ENCODE measurements at regions not wholly inside any gene's neighbourhood (a gene's known extent, or its start where the extent isn't known, plus 50 kb on each side); places are given as distances from the start of the nearest gene placed in this dataset.
"Not testable (repeated sequence)": the region's sequence is repeated elsewhere in the genome, so short reads cannot be mapped to it uniquely, and the experiment has no call there.

GRCh38 chr6:168242111-168242939 is 77.3 kb downstream of the DACT2 start:
- no peak for ATAC-seq
- Histone ChIP-seq H3K27me3 (ENCODE audit: insufficient read depth in 3 of 3, low read length in 2 of 3) (peaks cover 0 to 2% (median 0%) of the 10 kb centered on the region in 3 donors), H3K36me3 (ENCODE audit: insufficient read depth in 1 of 2, low read depth in 1 of 2) (no peaks in the 10 kb centered on the region), H3K4me3 (no peak overlapping the region), H3K9me3 (no peaks in the 10 kb centered on the region), H3K27ac (no peak overlapping the region), H3K4me1 (no peaks in the 10 kb centered on the region)
- DNase-seq = no peak
- intact Hi-C loops (cut with DNase I) = no loop called here
- WGBS, 3 donors = 86 to 95% (median 92%) methylated on average over 9 of the region's 9 CpGs
- no peak for TF ChIP-seq CTCF (IDR thresholded peaks at IDR 0.05)

- no peak for ATAC-seq
- no peak for DNase-seq
- no peak for TF ChIP-seq CTCF (IDR thresholded peaks at IDR 0.05)
- Histone ChIP-seq H3K27me3 (ENCODE audit: insufficient read depth in 3 of 3, low read length in 2 of 3) (peaks cover 0 to 2% (median 0%) of the 10 kb centered on the region in 3 donors), H3K27ac (no peak overlapping the region), H3K36me3 (ENCODE audit: insufficient read depth in 1 of 2, low read depth in 1 of 2) (no peaks in the 10 kb centered on the region), H3K4me1 (no peaks in the 10 kb centered on the region), H3K4me3 (no peak overlapping the region), H3K9me3 (no peaks in the 10 kb centered on the region)
- WGBS, 3 donors = 73 to 82% (median 79%) methylated on average over 5 of the region's 5 CpGs
- intact Hi-C loops (cut with DNase I) = no loop called here
Measured at GRCh38 chr6:168240160-168240559, 79.4 kb downstream of the DACT2 start.

GRCh38 chr6:168239044-168239773 is 80.4 kb downstream of the DACT2 start:
- no peaks in the 10 kb centered on the region for H3K4me1 ChIP-seq
- H3K36me3 ChIP-seq (ENCODE audit: insufficient read depth in 1 of 2, low read depth in 1 of 2) = no peaks in the 10 kb centered on the region
- no peak for DNase-seq
- H3K9me3 ChIP-seq = no peaks in the 10 kb centered on the region
- no peak for TF ChIP-seq CTCF (IDR thresholded peaks at IDR 0.05)
- intact Hi-C loops (cut with DNase I) = no loop called here
- no peak overlapping the region for H3K4me3 ChIP-seq
- no peak overlapping the region for H3K27ac ChIP-seq
- WGBS, 3 donors = 59 to 78% (median 74%) methylated on average over 20 to 21 of the region's 21 CpGs
- peaks cover 0 to 2% (median 0%) of the 10 kb centered on the region in 3 donors for H3K27me3 ChIP-seq (ENCODE audit: insufficient read depth in 3 of 3, low read length in 2 of 3)
- no peak for ATAC-seq

GRCh38 chr6:168238159-168238909 is 81.2 kb downstream of the DACT2 start:
- Histone ChIP-seq H3K4me1 (no peaks in the 10 kb centered on the region), H3K27me3 (ENCODE audit: insufficient read depth in 3 of 3, low read length in 2 of 3) (peaks cover 0 to 2% (median 0%) of the 10 kb centered on the region in 3 donors), H3K9me3 (no peaks in the 10 kb centered on the region), H3K4me3 (no peak overlapping the region), H3K27ac (no peak overlapping the region), H3K36me3 (ENCODE audit: insufficient read depth in 1 of 2, low read depth in 1 of 2) (no peaks in the 10 kb centered on the region)
- no peak for ATAC-seq
- no peak for DNase-seq
- TF ChIP-seq CTCF (IDR thresholded peaks at IDR 0.05) = no peak
- intact Hi-C loops (cut with DNase I) = no loop called here
- 70 to 81% (median 74%) methylated on average over 11 of the region's 11 CpGs for WGBS, 3 donors

- intact Hi-C loops (cut with DNase I); H3K36me3 ChIP-seq (ENCODE audit: insufficient read depth in 1 of 2, low read depth in 1 of 2); H3K4me3 ChIP-seq; H3K4me1 ChIP-seq; DNase-seq; H3K9me3 ChIP-seq; H3K27ac ChIP-seq; ATAC-seq: not testable (repeated sequence)
- peaks cover 0 to 27% (median 5%) of the 10 kb centered on the region in 3 donors for H3K27me3 ChIP-seq (ENCODE audit: insufficient read depth in 3 of 3, low read length in 2 of 3)
- WGBS, 3 donors = 67 to 94% (median 82%) methylated on average over 3 to 7 of the region's 7 CpGs
Measured at GRCh38 chr6:168233875-168234213, 85.7 kb downstream of the DACT2 start.
